ENCODE measurements at regions not wholly inside any gene's neighbourhood (a gene's known extent, or its start where the extent isn't known, plus 50 kb on each side); places are given as distances from the start of the nearest gene placed in this dataset.

GRCh38 chr11:70836071-70836470 is 416.3 kb downstream of the SHANK2 start:
- no peak for DNase-seq

GRCh38 chr11:70838198-70838597 is 414.2 kb downstream of the SHANK2 start:
- DNase-seq: no peak

- DNase-seq: no peak
Observed at GRCh38 chr11:70839851-70840250, 412.5 kb downstream of the SHANK2 start.

- no peak for DNase-seq
Observed at GRCh38 chr11:70841264-70841663, 411.1 kb downstream of the SHANK2 start.

- DNase-seq: no peak
Observed at GRCh38 chr11:70842256-70842655, 410.1 kb downstream of the SHANK2 start.

GRCh38 chr11:70842701-70843100 is 409.7 kb downstream of the SHANK2 start:
- DNase-seq: no peak

- no peak for DNase-seq
Observed at GRCh38 chr11:70843906-70844305, 408.5 kb downstream of the SHANK2 start.

- DNase-seq: no peak
Observed at GRCh38 chr11:70844387-70844786, 408.0 kb downstream of the SHANK2 start.

- no peak for DNase-seq
Observed at GRCh38 chr11:70845591-70846041, 406.8 kb downstream of the SHANK2 start.

- DNase-seq: no peak
Observed at GRCh38 chr11:70846781-70847655, 405.4 kb downstream of the SHANK2 start.

GRCh38 chr11:70848243-70848750 is 404.1 kb downstream of the SHANK2 start:
- DNase-seq: no peak

- no peak for DNase-seq
Observed at GRCh38 chr11:70849031-70849430, 403.3 kb downstream of the SHANK2 start.

GRCh38 chr11:70851308-70851707 is 401.1 kb downstream of the SHANK2 start:
- DNase-seq: no peak

- no peak for DNase-seq
Observed at GRCh38 chr11:70851907-70852306, 400.5 kb downstream of the SHANK2 start.

GRCh38 chr11:70853068-70853769 is 399.2 kb downstream of the SHANK2 start:
- no peak for DNase-seq

- no peak for DNase-seq
Observed at GRCh38 chr11:70853770-70854108, 398.6 kb downstream of the SHANK2 start.

GRCh38 chr11:70854201-70854600 is 398.2 kb downstream of the SHANK2 start:
- DNase-seq: no peak

GRCh38 chr11:70854901-70855556 is 397.3 kb downstream of the SHANK2 start:
- peak; percentile 90 for DNase-seq

- no peak for DNase-seq
Observed at GRCh38 chr11:70857894-70858293, 394.5 kb downstream of the SHANK2 start.

GRCh38 chr11:70859180-70859579 is 393.2 kb downstream of the SHANK2 start:
- no peak for DNase-seq

- no peak for DNase-seq
Observed at GRCh38 chr11:70860888-70861287, 391.5 kb downstream of the SHANK2 start.

GRCh38 chr11:70861559-70861958 is 390.8 kb downstream of the SHANK2 start:
- peak; percentile 18 for DNase-seq

- DNase-seq: no peak
Observed at GRCh38 chr11:70862093-70862492, 390.3 kb downstream of the SHANK2 start.

- no peak for DNase-seq
Observed at GRCh38 chr11:70863186-70863585, 389.2 kb downstream of the SHANK2 start.
